ENCODE measurements at regions not wholly inside any gene's neighbourhood (a gene's known extent, or its start where the extent isn't known, plus 50 kb on each side); places are given as distances from the start of the nearest gene placed in this dataset.

DNA sequence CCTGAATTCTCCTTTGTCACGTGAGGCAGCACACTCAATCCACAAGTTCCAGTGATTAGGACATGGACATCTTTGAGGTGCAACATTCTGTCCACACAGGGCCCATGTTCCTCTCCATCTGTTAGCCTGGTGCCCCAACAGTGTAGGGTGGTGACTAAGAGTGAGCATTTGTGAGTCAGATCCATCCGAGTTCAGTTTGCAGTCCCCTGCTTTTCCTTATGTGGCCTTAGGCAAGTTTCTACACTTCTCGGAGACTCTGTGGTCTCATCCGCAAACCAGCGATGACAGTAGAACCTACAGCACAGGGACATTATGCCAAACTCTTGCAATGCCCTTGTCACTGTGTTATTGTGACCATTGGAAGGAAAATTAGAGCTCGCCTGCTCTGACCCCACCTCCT is 178.7 kb upstream of the CDH4 start (continued):
- TF ChIP-seq, protein P1, sequence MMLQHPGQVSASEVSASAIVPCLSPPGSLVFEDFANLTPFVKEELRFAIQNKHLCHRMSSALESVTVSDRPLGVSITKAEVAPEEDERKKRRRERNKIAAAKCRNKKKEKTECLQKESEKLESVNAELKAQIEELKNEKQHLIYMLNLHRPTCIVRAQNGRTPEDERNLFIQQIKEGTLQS (IDR thresholded peaks at IDR 0.05; ENCODE audit: insufficient read depth, low read depth, low read length): no peak
- no peak for TF ChIP-seq RFX5 (IDR thresholded peaks at IDR 0.05; ENCODE audit: borderline replicate concordance, low read depth, low read length)
- TF ChIP-seq CBX8 (IDR thresholded peaks at IDR 0.05; ENCODE audit: borderline replicate concordance, low read depth, low read length): no peak
- no peak for TF ChIP-seq SIN3A (conservative IDR thresholded peaks at IDR 0.05 in 1 of 2, IDR thresholded peaks at IDR 0.05 in 1 of 2; ENCODE audit: low read depth in 1 of 2, low read length in 2 of 2)

Data from H1 (cell line).